ENCODE measurements at regions not wholly inside any gene's neighbourhood (a gene's known extent, or its start where the extent isn't known, plus 50 kb on each side); places are given as distances from the start of the nearest gene placed in this dataset.

GRCh38 chrX:10906866-10907265 lies 204.3 kb upstream of the HCCS start:
- no peak for DNase-seq (ENCODE audit: extremely low spot score)

GRCh38 chrX:10922159-10922558 lies 189.0 kb upstream of the HCCS start:
- Histone ChIP-seq H3K9me3 (no peaks in the 10 kb centered on the region), H3K27me3 (no peaks in the 10 kb centered on the region), H3K36me3 (no peaks in the 10 kb centered on the region), H3K4me3 (no peak overlapping the region), H3K27ac (replicated peaks in 1 of 4) (no peak overlapping the region), H3K4me1 (peaks cover 0 to 10% (median 3%) of the 10 kb centered on the region in 4 donors)
- intact Hi-C loops (cut with DNase I): no loop called here
- no peak for TF ChIP-seq CTCF (IDR thresholded peaks at IDR 0.05)
- no peak for TF ChIP-seq POLR2AphosphoS5 (IDR thresholded peaks at IDR 0.05)
- no peak for TF ChIP-seq EP300 (IDR thresholded peaks at IDR 0.05)
- TF ChIP-seq POLR2A (IDR thresholded peaks at IDR 0.05; ENCODE audit: low read depth): no peak
- no peak for DNase-seq (ENCODE audit: extremely low spot score)

More at GRCh38 chrX:10906866-10907265, 204.3 kb upstream of the HCCS start:
- intact Hi-C loops (cut with DNase I): no loop called here
- Histone ChIP-seq H3K4me3 (no peak overlapping the region), H3K9me3 (no peaks in the 10 kb centered on the region), H3K4me1 (peaks cover 0 to 14% (median 0%) of the 10 kb centered on the region in 4 donors), H3K36me3 (no peaks in the 10 kb centered on the region), H3K27me3 (no peaks in the 10 kb centered on the region), H3K27ac (replicated peaks in 1 of 4) (no peak overlapping the region)
- WGBS: 60% methylated on average over 1 of the region's 1 CpG
- no peak for TF ChIP-seq POLR2A (IDR thresholded peaks at IDR 0.05; ENCODE audit: low read depth)
- no peak for TF ChIP-seq POLR2AphosphoS5 (IDR thresholded peaks at IDR 0.05)
- no peak for TF ChIP-seq CTCF (IDR thresholded peaks at IDR 0.05)
- TF ChIP-seq EP300 (IDR thresholded peaks at IDR 0.05): no peak

- no peak for TF ChIP-seq POLR2AphosphoS5 (IDR thresholded peaks at IDR 0.05)
- no peak for TF ChIP-seq EP300 (IDR thresholded peaks at IDR 0.05)
- no peak for TF ChIP-seq POLR2A (IDR thresholded peaks at IDR 0.05; ENCODE audit: low read depth)
- TF ChIP-seq CTCF (IDR thresholded peaks at IDR 0.05): no peak
- no peaks in the 10 kb centered on the region for H3K9me3 ChIP-seq
- H3K4me3 ChIP-seq: no peak overlapping the region
- WGBS: 56% methylated on average over 1 of the region's 1 CpG
- no peak for DNase-seq (ENCODE audit: extremely low spot score)
- no peaks in the 10 kb centered on the region for H3K36me3 ChIP-seq
- H3K4me1 ChIP-seq: peaks cover 0 to 10% (median 3%) of the 10 kb centered on the region in 4 donors
- no peak overlapping the region for H3K27ac ChIP-seq (replicated peaks in 1 of 4)
- intact Hi-C loops (cut with DNase I): no loop called here
- no peaks in the 10 kb centered on the region for H3K27me3 ChIP-seq
Measured at GRCh38 chrX:10922835-10923234, 188.3 kb upstream of the HCCS start.

- H3K27ac ChIP-seq (replicated peaks in 1 of 4): no peak overlapping the region
- TF ChIP-seq EP300 (IDR thresholded peaks at IDR 0.05) (no peak), CTCF (IDR thresholded peaks at IDR 0.05) (no peak), POLR2A (IDR thresholded peaks at IDR 0.05; ENCODE audit: low read depth) (no peak), POLR2AphosphoS5 (IDR thresholded peaks at IDR 0.05) (no peak)
- no peaks in the 10 kb centered on the region for H3K27me3 ChIP-seq
- H3K4me3 ChIP-seq: no peak overlapping the region
- 69% methylated on average over 3 of the region's 3 CpGs for whole genome bisulfite sequencing
- H3K4me1 ChIP-seq: peaks cover 0 to 10% (median 3%) of the 10 kb centered on the region in 4 donors
- DNase-seq (ENCODE audit: extremely low spot score): no peak
- intact Hi-C loops (cut with DNase I): no loop called here
- H3K9me3 ChIP-seq: no peaks in the 10 kb centered on the region
- H3K36me3 ChIP-seq: no peaks in the 10 kb centered on the region
Measured at GRCh38 chrX:10923466-10923865, 187.7 kb upstream of the HCCS start.

- no peaks in the 10 kb centered on the region for H3K27me3 ChIP-seq
- WGBS: 39% methylated on average over 1 of the region's 1 CpG
- H3K9me3 ChIP-seq: peaks cover 0 to 5% (median 0%) of the 10 kb centered on the region in 4 donors
- no peak for TF ChIP-seq POLR2AphosphoS5 (IDR thresholded peaks at IDR 0.05)
- no peak for TF ChIP-seq POLR2A (IDR thresholded peaks at IDR 0.05; ENCODE audit: low read depth)
- TF ChIP-seq CTCF (IDR thresholded peaks at IDR 0.05): no peak
- no peak for TF ChIP-seq EP300 (IDR thresholded peaks at IDR 0.05)
- DNase-seq (ENCODE audit: extremely low spot score): no peak
- no peaks in the 10 kb centered on the region for H3K36me3 ChIP-seq
- intact Hi-C loops (cut with DNase I): no loop called here
- peaks cover 0 to 13% (median 3%) of the 10 kb centered on the region in 4 donors for H3K4me1 ChIP-seq
- H3K27ac ChIP-seq (replicated peaks in 1 of 4): no peak overlapping the region
- H3K4me3 ChIP-seq: no peak overlapping the region
Measured at GRCh38 chrX:10926404-10926803, 184.7 kb upstream of the HCCS start.
